ENCODE measurements at regions not wholly inside any gene's neighbourhood (a gene's known extent, or its start where the extent isn't known, plus 50 kb on each side); places are given as distances from the start of the nearest gene placed in this dataset.

DNA sequence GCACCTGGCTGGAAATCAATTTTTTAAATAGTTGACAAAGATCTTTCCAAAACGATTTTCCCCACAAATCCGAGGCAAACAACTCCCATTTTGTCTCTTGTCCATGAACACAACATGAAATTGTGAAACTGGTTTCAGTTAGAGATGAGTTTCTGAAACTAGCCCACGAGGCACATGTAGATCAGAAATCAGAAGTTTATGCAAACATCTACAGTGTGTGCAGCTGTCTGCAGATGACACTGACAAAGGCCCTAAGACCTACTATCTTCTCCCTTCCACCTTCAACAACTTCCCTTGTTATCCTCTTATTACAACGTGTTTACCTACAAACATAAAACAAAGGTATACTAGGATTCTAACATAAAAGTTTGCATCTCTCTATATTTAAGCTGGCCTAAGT is 183.3 kb downstream of the DIRAS2 start:
- TF ChIP-seq JUND (IDR thresholded peaks at IDR 0.05; ENCODE audit: low read depth), result no peak
- in situ Hi-C loops (cut with HindIII; ENCODE audit: low pct_unique_long_range_greater_than_20kb, low sequenced_read_pairs), result no loop called here
- no peak for DNase-seq (ENCODE audit: low read depth in 1 of 2, low spot score in 1 of 2)

DNA sequence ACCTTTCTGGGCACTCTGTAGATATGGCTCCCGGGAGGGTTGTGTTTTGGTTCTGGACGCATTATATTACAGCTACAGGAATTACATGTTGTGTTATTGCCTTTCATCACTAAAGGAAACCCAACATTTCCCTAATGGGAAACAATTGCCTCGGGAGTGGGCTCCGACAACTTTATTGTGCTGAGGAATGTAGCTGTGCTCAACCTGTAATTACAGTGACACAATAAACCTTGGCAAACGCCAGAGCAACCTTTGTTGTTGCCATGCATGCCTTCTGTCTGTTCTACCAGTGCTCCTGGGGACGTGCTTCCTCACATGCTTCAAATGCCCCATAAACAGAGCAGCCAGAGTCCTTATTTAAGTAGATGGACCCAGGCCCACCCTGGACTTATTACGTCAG is 182.4 kb downstream of the DIRAS2 start:
- in situ Hi-C loops (cut with HindIII; ENCODE audit: low pct_unique_long_range_greater_than_20kb, low sequenced_read_pairs), result no loop called here

DNA sequence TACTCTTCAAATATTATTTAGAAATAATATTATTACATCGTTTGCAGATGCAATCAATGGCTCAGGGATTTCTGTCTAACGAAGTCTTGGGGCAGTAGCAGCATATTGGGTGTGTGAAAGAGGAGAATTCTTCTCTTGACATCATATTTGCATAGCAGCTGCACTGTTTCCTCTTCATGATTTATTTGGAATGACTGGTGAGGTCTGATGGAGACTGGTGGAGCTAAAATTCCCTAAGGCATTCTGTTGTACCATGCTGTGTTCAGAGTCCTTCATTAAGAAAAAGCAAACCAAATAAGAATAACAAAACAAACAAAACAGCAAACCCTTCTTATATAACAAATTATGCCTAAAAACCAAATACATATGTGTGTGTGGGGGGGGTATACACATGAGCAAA is 177.6 kb downstream of the DIRAS2 start:
- TF ChIP-seq JUND (IDR thresholded peaks at IDR 0.05; ENCODE audit: low read depth), result no peak
- in situ Hi-C loops (cut with HindIII; ENCODE audit: low pct_unique_long_range_greater_than_20kb, low sequenced_read_pairs), result no loop called here
- DNase-seq (ENCODE audit: low read depth in 1 of 2, low spot score in 1 of 2), result no peak

More for the DNA sequence above, 182.4 kb downstream of the DIRAS2 start:
- no peak for TF ChIP-seq JUND (IDR thresholded peaks at IDR 0.05; ENCODE audit: low read depth)
- no peak for DNase-seq (ENCODE audit: low read depth in 1 of 2, low spot score in 1 of 2)

DNA sequence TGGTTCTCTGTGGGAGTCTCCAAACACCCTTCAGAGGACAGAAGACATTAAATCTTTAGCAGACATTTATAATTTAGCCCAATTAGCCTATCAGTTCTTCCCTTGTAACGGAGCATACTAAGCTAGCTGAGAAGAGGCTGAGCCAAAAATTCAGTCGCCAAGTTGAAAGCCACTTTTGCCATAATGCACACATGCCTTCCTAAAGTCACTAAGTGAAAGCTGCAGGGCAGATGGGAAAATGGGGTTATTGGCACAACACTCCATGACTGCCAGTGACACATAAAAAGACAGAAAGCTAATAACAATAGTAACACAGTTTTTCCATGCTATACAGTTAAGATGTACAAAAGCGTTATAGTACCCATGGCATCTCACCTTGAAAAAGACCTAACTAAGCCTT is 176.2 kb downstream of the DIRAS2 start:
- in situ Hi-C loops (cut with HindIII; ENCODE audit: low pct_unique_long_range_greater_than_20kb, low sequenced_read_pairs), result no loop called here
- TF ChIP-seq JUND (IDR thresholded peaks at IDR 0.05; ENCODE audit: low read depth), result no peak

DNA sequence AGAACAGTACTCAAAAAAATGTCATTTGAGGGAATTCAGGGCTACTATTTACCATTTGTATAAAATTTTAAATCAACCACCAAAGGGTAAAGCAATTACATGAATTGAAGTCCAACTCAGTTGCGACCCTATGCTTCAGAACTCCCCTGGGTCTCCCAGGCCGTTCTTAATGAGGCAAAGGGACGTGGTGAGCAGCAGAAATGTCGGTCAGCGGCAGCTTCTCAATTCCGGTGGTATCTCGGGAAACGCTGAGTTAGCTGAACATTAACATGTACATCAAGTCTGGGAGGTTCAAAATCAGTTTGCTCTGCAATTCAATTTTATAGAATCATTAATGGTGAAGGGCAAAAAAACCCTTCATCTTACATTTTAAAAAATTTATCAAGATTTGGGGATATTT is 173.2 kb downstream of the DIRAS2 start:
- in situ Hi-C loops (cut with HindIII; ENCODE audit: low pct_unique_long_range_greater_than_20kb, low sequenced_read_pairs), result no loop called here
- no peak for TF ChIP-seq JUND (IDR thresholded peaks at IDR 0.05; ENCODE audit: low read depth)
- no peak for DNase-seq (ENCODE audit: low read depth in 1 of 2, low spot score in 1 of 2)

More for the DNA sequence above, 176.2 kb downstream of the DIRAS2 start:
- DNase-seq (ENCODE audit: low read depth in 1 of 2, low spot score in 1 of 2), result no peak

DNA sequence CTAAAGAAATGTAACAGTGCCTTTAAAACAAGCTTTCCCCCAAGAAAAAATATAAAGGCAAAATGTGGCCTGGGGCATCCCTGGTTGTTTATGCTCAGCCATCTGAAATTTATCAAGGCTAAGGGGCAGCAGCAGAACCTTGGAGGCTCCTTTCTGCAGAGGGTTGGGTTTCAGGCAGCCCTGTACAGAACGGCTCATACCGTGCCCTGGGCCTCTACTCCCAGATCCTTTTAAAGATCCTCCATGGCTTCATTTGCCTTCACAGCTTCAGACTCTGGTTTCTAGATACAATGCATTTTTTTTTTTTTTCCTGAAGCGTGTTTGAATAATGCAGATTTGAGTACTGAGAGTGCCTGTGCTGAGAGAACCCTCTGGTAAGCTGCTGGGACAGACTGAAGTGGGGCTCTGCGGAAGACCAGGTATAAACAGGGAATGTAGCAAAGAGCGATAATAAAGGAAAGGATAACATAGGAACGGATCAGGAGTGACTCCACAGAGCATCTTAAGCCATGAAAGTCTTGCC is 172.7 kb downstream of the DIRAS2 start:
- no peak for TF ChIP-seq JUND (IDR thresholded peaks at IDR 0.05; ENCODE audit: low read depth)
- DNase-seq (ENCODE audit: low read depth in 1 of 2, low spot score in 1 of 2), result no peak
- in situ Hi-C loops (cut with HindIII; ENCODE audit: low pct_unique_long_range_greater_than_20kb, low sequenced_read_pairs), result no loop called here

DNA sequence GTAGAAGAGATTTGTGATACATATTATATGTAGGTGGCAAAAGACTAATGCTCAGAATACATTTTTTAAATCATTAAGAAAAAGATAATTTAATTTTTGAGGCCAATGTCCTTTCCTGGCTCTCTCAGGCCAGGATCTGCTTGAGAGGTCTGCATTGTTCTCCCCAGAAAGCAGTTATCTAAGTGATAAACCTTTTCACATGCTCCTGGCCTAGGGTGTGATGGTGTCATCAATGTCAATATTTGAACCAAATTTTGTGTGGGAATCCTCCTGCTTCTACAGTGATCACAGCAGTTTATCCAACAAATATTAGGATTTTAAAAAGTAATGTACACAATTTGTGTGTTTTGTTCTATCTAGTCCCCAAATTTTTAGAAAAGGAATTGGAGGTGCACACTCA is 166.6 kb downstream of the DIRAS2 start:
- in situ Hi-C loops (cut with HindIII; ENCODE audit: low pct_unique_long_range_greater_than_20kb, low sequenced_read_pairs), result no loop called here
- DNase-seq (ENCODE audit: low read depth in 1 of 2, low spot score in 1 of 2), result no peak
- no peak for TF ChIP-seq JUND (IDR thresholded peaks at IDR 0.05; ENCODE audit: low read depth)

DNA sequence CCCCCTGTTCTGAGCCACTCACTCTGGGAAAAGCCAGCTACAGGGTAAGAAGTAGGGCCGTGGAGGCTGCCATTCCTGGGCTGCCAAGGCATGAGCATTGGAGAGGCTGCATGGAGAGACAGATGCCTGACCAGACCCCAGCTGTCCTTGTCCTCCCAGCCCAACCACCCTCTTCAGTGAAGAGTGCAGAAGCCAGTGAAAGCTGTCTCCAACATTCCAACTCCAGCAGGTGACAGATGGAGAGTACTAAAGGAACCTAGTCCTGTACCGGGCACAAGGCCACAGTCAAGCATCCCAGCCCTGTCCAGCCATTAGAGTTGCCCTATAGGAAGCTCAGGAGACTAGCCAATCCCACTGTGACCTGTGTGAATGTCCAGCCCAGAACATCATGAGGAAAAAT is 165.1 kb downstream of the DIRAS2 start:
- no peak for DNase-seq (ENCODE audit: low read depth in 1 of 2, low spot score in 1 of 2)
- no peak for TF ChIP-seq JUND (IDR thresholded peaks at IDR 0.05; ENCODE audit: low read depth)
- in situ Hi-C loops (cut with HindIII; ENCODE audit: low pct_unique_long_range_greater_than_20kb, low sequenced_read_pairs), result no loop called here

DNA sequence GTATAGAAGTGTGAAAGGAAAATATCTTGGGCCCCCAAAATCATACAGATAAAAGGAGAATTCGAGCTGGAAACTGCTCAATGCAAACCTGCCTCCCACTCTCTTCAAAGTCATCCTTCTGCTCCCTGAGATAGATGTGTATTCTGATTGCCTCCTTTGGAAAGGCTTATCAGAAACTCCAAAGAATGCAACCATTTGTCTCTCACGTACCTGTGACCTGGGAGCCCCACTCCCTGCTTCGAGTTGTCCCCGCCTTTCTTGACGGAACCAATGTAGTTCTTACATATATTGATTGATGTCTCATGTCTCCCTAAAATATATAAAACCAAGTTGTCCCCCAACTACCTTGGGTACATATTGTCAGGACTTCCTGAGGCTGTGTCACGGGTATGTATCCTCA is 163.8 kb downstream of the DIRAS2 start:
- no peak for DNase-seq (ENCODE audit: low read depth in 1 of 2, low spot score in 1 of 2)
- no peak for TF ChIP-seq JUND (IDR thresholded peaks at IDR 0.05; ENCODE audit: low read depth)
- in situ Hi-C loops (cut with HindIII; ENCODE audit: low pct_unique_long_range_greater_than_20kb, low sequenced_read_pairs), result no loop called here

DNA sequence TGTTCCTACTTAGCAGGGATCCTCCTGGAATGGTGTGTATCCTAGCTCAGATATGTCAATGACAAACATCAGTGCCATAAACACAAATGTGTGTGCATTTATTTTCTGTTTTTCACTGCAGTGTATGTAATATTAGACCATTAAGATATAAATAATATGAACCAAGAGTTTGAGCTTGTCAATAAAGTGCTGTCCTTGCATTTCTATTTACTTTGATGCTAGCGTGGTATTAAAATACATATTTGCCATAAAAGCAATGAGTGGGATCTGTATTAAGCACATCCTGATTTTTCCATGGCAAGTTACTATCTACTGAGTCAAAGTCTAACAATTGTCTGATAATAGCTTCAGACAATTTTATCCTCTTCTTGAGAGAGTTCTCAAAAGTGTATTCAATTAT is 157.6 kb downstream of the DIRAS2 start:
- in situ Hi-C loops (cut with HindIII; ENCODE audit: low pct_unique_long_range_greater_than_20kb, low sequenced_read_pairs), result no loop called here
- no peak for DNase-seq (ENCODE audit: low read depth in 1 of 2, low spot score in 1 of 2)
- no peak for TF ChIP-seq JUND (IDR thresholded peaks at IDR 0.05; ENCODE audit: low read depth)

DNA sequence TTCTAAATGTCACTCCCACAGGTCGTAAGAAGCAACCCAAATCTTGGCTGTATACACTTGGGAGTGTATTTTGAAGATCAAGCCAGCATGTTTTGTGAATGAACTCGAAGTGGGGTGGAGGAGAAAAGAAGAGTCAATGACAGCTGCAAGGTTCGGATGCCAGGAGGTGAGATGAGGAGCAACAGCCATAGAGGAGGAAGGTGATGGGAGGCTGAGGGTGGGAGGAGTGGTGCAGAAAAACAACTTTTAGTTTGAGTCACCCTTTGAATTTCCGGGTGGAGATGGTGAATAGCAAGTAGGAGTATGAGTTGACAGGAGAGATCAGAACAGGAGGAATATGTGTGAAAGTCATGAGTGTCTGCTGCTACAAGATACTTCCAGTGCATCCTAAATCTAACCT is 153.6 kb downstream of the DIRAS2 start:
- no peak for TF ChIP-seq JUND (IDR thresholded peaks at IDR 0.05; ENCODE audit: low read depth)
- in situ Hi-C loops (cut with HindIII; ENCODE audit: low pct_unique_long_range_greater_than_20kb, low sequenced_read_pairs), result no loop called here
- no peak for DNase-seq (ENCODE audit: low read depth in 1 of 2, low spot score in 1 of 2)

DNA sequence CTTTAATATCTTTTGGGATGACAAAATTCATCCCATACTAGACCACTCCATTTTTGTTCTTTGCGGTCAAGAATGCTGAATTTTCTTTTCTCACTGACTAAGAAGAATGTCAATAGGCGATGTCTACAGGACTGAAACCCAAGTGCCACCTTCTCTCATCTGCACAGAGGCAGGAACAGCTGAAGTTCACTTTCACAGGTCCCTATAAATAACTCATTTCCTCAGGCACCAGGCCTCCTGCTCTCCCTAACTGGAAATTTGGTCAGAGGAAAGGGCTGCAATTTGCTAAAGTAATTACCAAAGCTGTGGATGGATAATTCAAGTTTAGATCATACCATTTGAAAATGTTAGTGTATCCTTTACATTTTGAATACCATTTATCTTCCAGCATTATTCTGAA is 142.9 kb downstream of the DIRAS2 start:
- no peak for DNase-seq (ENCODE audit: low read depth in 1 of 2, low spot score in 1 of 2)
- no peak for TF ChIP-seq JUND (IDR thresholded peaks at IDR 0.05; ENCODE audit: low read depth)
- in situ Hi-C loops (cut with HindIII; ENCODE audit: low pct_unique_long_range_greater_than_20kb, low sequenced_read_pairs), result no loop called here

DNA sequence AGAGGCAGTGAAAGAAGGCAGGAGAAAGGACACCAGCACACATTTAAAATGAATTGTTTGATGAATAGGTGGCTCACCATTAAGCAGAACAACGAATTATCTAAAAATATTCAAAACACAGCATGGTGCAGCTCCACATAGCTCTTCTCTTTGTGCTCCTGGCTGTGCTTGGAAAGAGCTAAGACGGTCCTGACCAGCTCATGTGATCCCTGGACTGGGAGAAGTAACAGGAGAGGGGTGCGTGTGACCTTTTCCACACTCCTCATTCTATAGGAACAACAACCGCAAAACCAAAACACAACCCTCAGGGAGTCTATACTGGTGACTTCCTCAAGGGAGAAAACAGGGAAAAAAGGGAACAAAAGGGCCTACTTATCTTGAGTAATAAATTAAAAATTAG is 140.5 kb downstream of the DIRAS2 start:
- no peak for DNase-seq (ENCODE audit: low read depth in 1 of 2, low spot score in 1 of 2)
- in situ Hi-C loops (cut with HindIII; ENCODE audit: low pct_unique_long_range_greater_than_20kb, low sequenced_read_pairs), result no loop called here
- TF ChIP-seq JUND (IDR thresholded peaks at IDR 0.05; ENCODE audit: low read depth), result no peak

DNA sequence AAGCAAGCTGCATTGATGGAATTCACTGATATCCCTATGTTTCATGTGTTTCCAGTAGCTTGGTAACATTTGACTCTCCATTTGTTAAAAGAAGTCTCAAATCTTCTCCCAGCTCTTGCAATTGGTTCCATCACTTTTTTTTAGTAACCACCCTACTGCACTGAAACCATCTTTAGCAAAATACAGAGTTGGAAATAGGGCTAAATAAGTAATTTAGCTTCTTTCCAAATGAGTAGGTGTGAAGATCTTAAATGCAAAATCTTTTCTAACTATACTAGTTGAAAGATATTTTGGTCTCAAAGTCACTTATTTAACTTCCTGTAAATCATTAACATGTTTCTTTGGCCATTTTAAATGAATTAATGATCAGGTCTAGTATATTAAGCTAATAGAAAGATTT is 138.1 kb downstream of the DIRAS2 start:
- TF ChIP-seq JUND (IDR thresholded peaks at IDR 0.05; ENCODE audit: low read depth), result no peak
- no peak for DNase-seq (ENCODE audit: low read depth in 1 of 2, low spot score in 1 of 2)
- in situ Hi-C loops (cut with HindIII; ENCODE audit: low pct_unique_long_range_greater_than_20kb, low sequenced_read_pairs), result no loop called here
